NCI-H2107 (cell line): ENCODE measurements at regions not wholly inside any gene's neighbourhood (a gene's known extent, or its start where the extent isn't known, plus 50 kb on each side); places are given as distances from the start of the nearest gene placed in this dataset.
"Not testable (repeated sequence)": the region's sequence is repeated elsewhere in the genome, so short reads cannot be mapped to it uniquely, and the experiment has no call there.

Experiments used
- DNase-seq: peaks from one replicate; lab custom pipeline; 2025; lab: John Stamatoyannopoulos, UW

DNA sequence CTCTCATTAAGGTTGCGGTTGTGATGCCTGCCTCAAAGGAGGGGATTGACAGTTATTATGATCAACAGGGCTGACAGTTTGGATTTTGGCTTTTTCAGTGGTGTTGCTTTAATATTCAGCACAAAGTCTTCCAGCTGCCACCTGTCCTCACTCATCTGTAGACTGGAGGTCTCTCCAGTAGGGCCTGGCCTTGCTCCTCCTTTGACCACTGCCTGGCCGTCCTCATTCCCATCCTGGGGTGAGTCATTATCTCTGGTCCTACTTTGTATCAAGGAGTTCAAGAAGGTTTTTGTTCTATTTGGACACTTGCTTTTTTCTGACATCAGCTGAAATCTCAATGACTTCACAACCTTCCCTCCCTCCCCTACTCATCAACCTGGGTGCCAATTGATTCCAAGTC lies 95.1 kb upstream of the ZPLD1 start:
- DNase-seq = no peak

DNA sequence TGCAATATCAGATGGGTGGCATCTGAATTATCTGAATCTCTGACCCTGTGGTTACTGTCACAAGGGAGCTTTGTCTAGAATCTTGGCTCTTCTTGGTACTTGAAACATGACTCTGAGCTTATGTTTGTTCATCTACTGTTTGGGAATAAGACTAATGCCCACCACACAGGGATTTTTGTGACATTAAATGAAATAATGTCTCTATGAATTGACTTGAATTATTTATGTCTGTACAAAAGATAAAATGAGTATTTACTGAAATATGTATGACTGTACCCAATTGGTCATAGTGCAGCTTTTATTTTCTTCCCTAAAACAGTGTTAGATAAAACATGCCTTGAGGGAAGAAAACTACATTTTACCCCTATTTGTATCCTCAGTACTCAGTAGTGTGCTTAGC lies 87.9 kb upstream of the ZPLD1 start:
- no peak for DNase-seq

DNA sequence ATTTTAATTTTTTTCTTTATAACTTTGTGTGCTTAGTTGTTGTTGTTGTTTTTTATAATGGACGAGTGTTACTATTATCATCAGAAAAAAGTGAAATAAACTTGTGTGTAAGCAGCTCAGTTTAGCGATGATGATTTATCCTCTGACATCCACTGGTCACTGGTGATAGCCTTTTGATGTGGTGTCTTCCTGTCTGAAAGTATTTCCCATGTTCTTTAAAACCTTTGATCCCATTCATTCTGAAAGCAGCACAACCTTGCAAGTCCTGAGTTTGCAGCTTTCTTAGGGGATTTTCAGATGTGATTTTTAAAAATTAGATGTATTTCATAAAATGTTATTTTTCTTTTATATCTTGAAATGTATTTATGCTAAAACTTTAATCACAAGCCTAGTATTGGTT lies 85.9 kb upstream of the ZPLD1 start:
- no peak for DNase-seq

DNA sequence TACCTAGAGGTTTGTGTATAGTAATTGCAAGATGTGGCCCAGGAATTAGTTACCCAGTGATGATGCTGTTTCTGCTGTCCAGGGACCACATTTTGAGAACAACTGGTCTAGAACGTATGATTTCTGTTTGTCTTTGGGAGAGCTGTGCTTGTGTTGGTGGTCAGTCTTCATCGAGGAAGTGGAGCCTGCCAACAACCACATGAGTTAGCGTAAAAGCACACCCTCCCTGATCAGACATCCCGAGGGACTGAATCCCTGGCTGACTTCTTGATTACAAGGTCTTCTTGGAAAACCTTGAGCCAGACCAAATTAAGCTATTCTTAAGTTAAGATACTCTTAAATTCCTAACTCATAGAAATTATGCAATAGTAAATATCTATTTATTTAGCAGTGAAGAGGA lies 81.7 kb upstream of the ZPLD1 start:
- DNase-seq = no peak

DNA sequence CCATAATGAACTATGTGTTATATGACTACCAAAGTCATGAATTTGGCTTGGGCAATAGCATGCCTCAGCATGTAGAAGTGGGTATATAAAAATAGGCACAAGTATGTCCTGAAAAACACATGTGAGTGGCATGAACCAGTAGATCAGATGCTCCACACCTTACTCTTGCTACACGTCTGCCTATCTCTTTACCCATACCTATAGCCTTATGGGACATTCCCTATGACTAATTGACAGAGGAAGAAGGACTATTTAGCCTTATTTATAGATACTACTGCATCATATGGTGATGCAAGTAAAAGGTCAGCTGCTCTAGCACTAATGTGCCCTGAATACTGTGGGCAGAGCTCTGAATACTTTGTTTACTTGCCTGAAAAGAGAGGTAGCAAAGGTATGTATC lies 81.0 kb upstream of the ZPLD1 start:
- no peak for DNase-seq

DNA sequence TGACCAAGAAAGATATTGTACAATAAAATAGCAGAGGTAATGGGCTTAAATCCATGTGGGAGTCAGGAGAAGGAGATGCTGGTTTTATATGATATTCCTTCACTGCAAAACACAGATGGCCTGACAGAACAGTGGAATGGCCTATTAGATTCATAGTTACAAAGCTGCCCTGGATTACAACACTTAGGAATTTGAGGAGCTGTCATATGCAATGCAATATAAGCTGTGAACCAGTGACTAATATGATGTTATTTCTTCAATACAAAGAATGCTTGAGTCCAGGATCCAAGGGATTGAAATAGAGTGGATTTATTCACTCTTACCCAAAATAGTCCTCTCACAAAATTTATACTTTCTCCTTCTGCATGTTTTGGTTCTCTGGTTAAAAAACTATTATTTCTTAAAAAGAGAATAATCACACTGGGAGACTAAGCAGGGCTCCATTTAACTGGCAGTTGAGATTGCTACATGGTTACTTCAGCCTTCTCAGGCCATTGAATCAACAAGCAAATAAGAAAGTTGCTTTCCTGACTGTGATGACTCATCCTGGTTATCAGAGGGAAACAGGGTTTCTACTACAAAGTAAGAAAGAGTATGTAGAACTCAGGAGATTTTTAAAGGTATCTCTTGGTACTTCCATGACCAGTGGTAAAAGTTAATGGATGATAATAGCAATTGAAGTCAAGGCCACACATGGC lies 79.8 kb upstream of the ZPLD1 start:
- DNase-seq = no peak

DNA sequence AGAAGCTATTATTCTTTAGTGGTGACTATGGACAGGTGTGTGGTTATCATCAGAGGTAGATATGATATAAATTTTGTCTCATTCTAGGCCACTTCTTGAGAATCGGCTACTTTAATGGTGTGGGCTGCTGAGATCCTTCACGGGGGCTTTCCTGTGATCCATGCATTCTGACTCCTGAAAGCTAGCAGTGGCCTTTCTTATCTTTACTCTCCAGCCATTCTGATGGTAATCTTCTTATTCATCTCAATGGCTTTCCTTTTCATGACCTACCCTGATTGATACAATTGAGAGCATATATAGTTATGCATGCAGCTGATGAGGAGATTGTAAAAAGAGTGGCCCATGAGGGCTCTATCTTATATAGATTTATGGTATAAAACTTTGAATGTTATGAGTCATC lies 78.3 kb upstream of the ZPLD1 start:
- DNase-seq = no peak

DNA sequence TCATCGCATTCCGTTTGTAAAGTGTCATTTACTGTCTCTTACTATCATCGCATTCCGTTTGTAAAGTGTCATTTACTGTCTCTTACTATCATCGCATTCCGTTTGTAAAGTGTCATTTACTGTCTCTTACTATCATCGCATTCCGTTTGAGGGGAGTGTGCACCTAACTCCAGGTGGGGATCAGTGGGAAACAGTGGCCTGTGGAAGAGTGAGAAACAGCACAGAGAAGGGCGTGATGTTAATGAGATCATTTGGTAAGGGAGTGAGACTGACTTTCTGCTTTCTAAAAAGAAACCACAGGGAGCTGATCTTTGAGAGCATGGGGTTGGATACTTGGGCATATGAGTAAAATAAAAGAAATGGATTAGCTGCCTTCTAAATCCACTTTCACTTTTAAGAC lies 77.5 kb upstream of the ZPLD1 start:
- not testable (repeated sequence) for DNase-seq

DNA sequence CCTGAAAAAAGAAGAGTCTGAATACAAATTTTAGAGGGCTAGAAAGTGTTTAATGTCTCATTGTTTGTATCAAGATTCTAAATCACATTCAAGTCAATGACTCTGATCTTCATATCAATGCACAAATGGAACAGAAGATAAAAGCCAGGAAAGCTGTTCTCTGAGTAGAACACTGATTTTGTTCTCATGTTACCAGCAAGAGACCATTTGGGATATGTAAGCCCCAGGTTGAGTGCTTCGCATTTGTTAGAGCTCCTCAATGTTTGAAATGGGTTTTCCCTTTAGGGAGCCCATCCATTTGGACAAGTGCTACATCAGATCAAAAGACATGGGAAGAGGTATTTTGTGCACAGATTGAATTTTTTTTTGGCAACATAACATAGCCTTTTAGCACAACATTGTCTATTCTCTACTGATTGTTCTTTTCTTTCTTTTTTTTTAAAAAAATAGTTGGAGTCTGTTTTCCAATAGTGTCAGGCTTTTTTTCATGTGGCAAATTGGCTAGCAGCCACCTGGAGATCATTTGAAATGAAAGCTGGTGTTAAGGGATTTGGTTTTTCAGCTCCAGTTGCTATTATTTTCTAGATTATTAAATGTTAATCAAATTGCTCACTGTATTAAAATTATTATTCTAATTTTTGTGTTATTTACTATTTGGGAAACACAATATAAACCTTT lies 74.5 kb upstream of the ZPLD1 start:
- no peak for DNase-seq

DNA sequence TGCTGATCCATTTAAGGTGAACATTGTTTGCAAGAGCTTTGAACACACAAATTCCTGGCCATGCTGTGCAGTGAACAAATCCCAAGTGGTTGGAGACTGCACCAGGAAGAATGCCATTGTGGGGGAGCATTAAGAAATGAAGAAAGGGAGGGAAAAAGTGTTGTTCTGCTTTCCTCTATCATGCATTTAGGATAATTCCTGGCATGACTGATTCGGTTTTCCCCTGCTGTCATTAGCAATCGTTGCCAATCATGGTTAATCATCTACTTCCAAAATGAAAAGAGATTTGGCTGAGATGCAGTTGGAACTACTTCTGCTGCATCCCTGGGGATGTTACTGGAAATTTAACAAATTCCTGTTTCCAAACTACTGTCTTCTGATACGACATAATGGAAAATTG lies 73.7 kb upstream of the ZPLD1 start:
- DNase-seq = no peak

DNA sequence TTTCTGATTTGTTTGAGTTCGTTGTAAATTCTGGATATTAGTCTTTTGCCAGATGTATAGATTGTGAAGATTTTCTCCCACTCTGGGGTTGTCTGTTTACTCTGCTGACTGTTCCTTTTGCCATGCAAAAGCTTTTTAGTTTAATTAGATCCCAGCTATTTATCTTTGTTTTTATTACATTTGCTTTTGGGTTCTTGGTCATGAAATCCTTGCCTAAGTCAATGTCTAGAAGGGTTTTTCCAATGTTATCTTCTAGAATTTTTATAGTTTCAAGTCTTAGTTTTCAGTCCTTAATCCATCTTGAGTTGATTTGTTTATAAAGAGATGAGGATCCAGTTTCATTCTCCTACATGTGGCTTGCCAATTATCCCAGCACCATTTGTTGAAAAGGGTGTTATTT lies 68.7 kb upstream of the ZPLD1 start:
- DNase-seq = not testable (repeated sequence)

DNA sequence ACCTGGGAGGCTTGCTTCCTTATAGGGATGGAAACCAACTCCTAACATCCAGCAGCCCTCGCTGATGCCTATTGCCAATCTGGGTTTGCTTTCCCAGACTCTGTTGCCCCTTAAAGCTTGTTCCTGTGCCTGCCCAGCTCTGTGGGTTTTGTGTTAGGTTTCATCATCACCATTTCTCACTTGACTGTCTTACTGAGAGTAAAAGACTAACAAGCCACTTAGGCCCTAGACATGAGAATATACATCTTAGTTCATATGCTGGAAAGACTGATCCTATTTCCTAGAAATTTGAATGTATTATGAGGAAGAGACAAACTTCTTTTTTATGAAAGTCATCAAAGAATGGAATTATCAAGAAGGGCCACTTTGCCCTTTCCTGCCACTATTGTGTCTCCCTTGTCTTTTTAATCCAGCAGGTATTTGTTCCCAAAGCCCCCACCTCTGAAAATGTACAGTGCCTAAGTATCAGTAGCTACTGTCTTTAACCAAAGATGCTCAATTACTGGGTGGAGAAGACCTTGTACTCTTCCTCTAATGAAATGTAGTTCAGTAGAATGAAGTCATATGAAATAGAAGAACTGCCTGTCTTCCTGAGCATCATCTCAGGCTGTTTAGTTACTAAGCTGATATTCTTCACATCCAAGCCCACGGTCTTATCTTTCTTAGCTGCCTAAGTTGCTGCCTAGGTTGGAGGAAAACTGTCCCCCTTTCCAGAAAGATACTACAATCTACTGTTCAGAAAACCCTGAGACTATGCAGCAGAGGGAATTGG lies 59.8 kb upstream of the ZPLD1 start:
- no peak for DNase-seq

DNA sequence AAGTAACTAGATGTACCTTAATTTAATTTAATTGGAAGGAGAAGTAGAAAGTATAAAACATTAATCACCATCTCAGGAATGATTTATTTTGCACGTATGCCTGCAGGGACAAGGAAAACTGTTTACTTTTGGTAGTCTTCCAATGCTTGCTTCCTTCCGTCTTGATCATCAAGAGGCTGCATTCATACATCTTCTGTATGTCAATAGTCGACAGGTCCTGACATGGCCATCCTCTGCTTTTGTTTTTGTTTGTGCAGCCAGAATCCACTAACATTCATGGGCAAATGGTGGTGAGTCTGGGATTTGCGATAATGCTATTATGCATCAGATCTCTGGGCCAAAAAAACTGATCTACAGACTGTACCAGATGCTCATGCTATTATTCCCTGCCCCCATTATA lies 56.6 kb upstream of the ZPLD1 start:
- DNase-seq = no peak

DNA sequence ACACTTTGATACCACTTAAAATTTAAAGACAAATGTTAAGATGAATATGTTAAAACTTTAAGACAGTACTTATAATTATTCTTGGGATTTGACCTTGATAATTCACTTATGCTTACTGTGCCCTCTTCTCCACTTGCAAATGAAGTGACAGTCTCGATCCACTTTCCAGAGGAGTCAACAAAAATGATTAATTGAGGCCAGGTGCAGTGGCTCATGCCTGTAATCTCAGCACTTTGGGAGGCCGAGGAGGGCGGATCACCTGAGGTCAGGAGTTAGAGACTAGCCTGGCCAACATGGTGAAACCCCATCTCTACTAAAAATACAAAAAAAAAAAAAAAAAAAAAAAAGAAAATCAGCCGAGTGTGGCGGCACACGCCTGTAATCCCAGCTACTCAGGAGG lies 52.6 kb upstream of the ZPLD1 start:
- not testable (repeated sequence) for DNase-seq
